22Rv1 (cell line): ENCODE measurements at regions not wholly inside any gene's neighbourhood (a gene's known extent, or its start where the extent isn't known, plus 50 kb on each side); places are given as distances from the start of the nearest gene placed in this dataset.
"Not testable (repeated sequence)": the region's sequence is repeated elsewhere in the genome, so short reads cannot be mapped to it uniquely, and the experiment has no call there.

Experiments
- H3K27ac ChIP-seq: fragments of 450-650 bp; 2 replicates; pipeline ENCODE4 v1.5.1; 2017
- CTCF ChIP-seq: fragments of 450-650 bp; IDR thresholded peaks from 2 replicates; pipeline ENCODE4 v1.5.1; 2017; ENCODE audit warnings: mild to moderate bottlenecking
- ZFX ChIP-seq: fragments of 450-650 bp; IDR thresholded peaks from 2 replicates; pipeline ENCODE4 v1.6.1; 2017; ENCODE audit warnings: antibody characterized with exemption, borderline replicate concordance

GRCh38 chr5:16382047-16382446, 83.6 kb downstream of the ZNF622 start:
- TF ChIP-seq ZFX, result no peak
- TF ChIP-seq CTCF, result no peak
- no peak overlapping the region for H3K27ac ChIP-seq

- no peak overlapping the region for H3K27ac ChIP-seq
- TF ChIP-seq CTCF, result no peak
Measured at GRCh38 chr5:16378762-16379161, 86.8 kb downstream of the ZNF622 start.

- no peak overlapping the region for H3K27ac ChIP-seq
- no peak for TF ChIP-seq ZFX
- no peak for TF ChIP-seq CTCF
Measured at GRCh38 chr5:16372493-16372892, 93.1 kb downstream of the ZNF622 start.

GRCh38 chr5:16366491-16366890, 99.1 kb downstream of the ZNF622 start:
- no peak for TF ChIP-seq ZFX
- no peak for TF ChIP-seq CTCF
- H3K27ac ChIP-seq, result no peak overlapping the region

GRCh38 chr5:16364910-16365309, 100.7 kb downstream of the ZNF622 start:
- H3K27ac ChIP-seq, result no peak overlapping the region
- TF ChIP-seq CTCF (no peak), ZFX (no peak)

- H3K27ac ChIP-seq, result not testable (repeated sequence)
Measured at GRCh38 chr5:16353439-16353838, 112.2 kb downstream of the ZNF622 start.

- no peak for TF ChIP-seq CTCF
- no peak for TF ChIP-seq ZFX
Measured at GRCh38 chr5:16350816-16351215, 114.8 kb downstream of the ZNF622 start.

GRCh38 chr5:16346380-16346779, 119.2 kb downstream of the ZNF622 start:
- TF ChIP-seq ZFX, result no peak
- no peak for TF ChIP-seq CTCF
- no peak overlapping the region for H3K27ac ChIP-seq

More at GRCh38 chr5:16350816-16351215, 114.8 kb downstream of the ZNF622 start:
- no peak overlapping the region for H3K27ac ChIP-seq
